ENCODE measurements at regions not wholly inside any gene's neighbourhood (a gene's known extent, or its start where the extent isn't known, plus 50 kb on each side); places are given as distances from the start of the nearest gene placed in this dataset.

DNA sequence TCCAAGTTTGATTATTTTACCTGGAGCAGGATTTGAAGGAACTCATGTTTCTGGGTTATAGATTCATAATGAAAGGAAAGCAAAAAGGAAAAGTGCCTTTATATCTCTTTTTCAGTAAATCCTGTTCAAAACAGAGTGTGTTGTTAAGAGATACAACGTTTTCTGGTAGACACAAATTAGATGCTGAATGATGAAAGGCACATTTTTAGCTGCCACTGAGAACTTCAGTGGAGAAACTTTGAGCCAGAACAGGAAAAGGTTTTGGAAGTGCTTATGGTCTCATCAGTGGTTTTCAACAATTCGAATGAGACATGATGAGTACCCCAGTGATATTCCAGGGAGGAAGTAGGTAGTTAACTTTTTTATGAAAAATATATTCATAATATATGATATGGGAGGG is 338.0 kb upstream of the C1orf87 start:
- H3K4me3 ChIP-seq (ENCODE audit: low read depth, low read length) = no peak overlapping the region
- CTCF ChIA-PET = no interaction called here
- DNase-seq (ENCODE audit: low read depth, low spot score) = no peak
- POLR2A ChIA-PET = no interaction called here
- TF ChIP-seq, protein P1, sequence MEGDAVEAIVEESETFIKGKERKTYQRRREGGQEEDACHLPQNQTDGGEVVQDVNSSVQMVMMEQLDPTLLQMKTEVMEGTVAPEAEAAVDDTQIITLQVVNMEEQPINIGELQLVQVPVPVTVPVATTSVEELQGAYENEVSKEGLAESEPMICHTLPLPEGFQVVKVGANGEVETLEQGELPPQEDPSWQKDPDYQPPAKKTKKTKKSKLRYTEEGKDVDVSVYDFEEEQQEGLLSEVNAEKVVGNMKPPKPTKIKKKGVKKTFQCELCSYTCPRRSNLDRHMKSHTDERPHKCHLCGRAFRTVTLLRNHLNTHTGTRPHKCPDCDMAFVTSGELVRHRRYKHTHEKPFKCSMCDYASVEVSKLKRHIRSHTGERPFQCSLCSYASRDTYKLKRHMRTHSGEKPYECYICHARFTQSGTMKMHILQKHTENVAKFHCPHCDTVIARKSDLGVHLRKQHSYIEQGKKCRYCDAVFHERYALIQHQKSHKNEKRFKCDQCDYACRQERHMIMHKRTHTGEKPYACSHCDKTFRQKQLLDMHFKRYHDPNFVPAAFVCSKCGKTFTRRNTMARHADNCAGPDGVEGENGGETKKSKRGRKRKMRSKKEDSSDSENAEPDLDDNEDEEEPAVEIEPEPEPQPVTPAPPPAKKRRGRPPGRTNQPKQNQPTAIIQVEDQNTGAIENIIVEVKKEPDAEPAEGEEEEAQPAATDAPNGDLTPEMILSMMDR (IDR thresholded peaks at IDR 0.05; ENCODE audit: insufficient read depth, low read length, missing control alignments) = no peak

DNA sequence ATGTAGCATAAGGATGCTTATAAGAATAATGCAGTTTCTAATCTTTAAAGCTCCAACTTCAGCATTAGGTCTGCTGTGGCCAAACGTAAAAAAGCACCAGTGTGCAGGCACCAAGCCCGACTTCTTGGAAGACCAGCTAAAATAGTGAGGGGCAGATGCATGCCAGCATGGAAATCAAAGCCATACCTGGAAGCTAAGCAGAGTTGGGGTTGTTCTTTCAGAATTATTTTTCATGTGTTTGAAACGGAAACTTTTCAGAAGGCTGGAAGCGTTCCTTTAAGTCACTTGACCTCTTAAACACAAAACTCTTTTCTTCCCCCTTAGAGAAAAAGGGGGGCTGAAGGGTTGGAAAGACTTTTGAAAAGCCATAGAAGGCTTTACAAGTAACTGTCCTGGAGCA is 329.2 kb upstream of the C1orf87 start:
- no peak overlapping the region for H3K4me3 ChIP-seq (ENCODE audit: low read depth, low read length)
- CTCF ChIA-PET = no interaction called here
- TF ChIP-seq, protein P1 (IDR thresholded peaks at IDR 0.05; ENCODE audit: insufficient read depth, low read length, missing control alignments) = no peak
- no peak for DNase-seq (ENCODE audit: low read depth, low spot score)
- POLR2A ChIA-PET = no interaction called here

DNA sequence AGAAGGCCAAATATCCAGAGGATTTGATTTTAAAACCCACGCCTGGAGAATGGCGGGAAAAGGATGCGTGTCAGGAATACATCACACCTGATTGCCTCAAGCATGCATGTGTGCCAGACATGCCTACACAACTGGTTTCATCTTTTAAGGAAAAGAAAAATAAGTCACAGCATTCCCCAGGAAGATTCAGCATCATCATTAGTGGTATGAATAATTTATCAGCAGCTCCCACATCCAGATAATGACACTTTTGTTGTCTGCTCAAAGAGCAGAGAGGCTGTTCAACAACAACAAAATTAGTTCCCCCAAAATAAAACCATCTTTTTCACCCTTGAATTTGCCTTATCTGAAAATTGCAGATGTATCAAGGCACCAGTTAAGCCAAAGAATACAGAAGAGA is 328.6 kb upstream of the C1orf87 start:
- ChIA-PET POLR2A (no interaction called here), CTCF (no interaction called here)
- DNase-seq (ENCODE audit: low read depth, low spot score) = no peak

GRCh38 chr1:60394436-60394835 is 320.9 kb upstream of the C1orf87 start:
- DNase-seq (ENCODE audit: low read depth, low spot score) = no peak
- POLR2A ChIA-PET = no interaction called here
- TF ChIP-seq, protein P1 (IDR thresholded peaks at IDR 0.05; ENCODE audit: insufficient read depth, low read length, missing control alignments) = no peak
- no peak overlapping the region for H3K4me3 ChIP-seq (ENCODE audit: low read depth, low read length)
- CTCF ChIA-PET = no interaction called here

More for the DNA sequence above, 328.6 kb upstream of the C1orf87 start:
- TF ChIP-seq, protein P1 (IDR thresholded peaks at IDR 0.05; ENCODE audit: insufficient read depth, low read length, missing control alignments) = no peak
- H3K4me3 ChIP-seq (ENCODE audit: low read depth, low read length) = no peak overlapping the region

GRCh38 chr1:60390593-60391282 is 317.2 kb upstream of the C1orf87 start:
- DNase-seq (ENCODE audit: low read depth, low spot score) = no peak
- TF ChIP-seq, protein P1 (IDR thresholded peaks at IDR 0.05; ENCODE audit: insufficient read depth, low read length, missing control alignments) = no peak
- no peak overlapping the region for H3K4me3 ChIP-seq (ENCODE audit: low read depth, low read length)
- ChIA-PET CTCF (no interaction called here), POLR2A (no interaction called here)

DNA sequence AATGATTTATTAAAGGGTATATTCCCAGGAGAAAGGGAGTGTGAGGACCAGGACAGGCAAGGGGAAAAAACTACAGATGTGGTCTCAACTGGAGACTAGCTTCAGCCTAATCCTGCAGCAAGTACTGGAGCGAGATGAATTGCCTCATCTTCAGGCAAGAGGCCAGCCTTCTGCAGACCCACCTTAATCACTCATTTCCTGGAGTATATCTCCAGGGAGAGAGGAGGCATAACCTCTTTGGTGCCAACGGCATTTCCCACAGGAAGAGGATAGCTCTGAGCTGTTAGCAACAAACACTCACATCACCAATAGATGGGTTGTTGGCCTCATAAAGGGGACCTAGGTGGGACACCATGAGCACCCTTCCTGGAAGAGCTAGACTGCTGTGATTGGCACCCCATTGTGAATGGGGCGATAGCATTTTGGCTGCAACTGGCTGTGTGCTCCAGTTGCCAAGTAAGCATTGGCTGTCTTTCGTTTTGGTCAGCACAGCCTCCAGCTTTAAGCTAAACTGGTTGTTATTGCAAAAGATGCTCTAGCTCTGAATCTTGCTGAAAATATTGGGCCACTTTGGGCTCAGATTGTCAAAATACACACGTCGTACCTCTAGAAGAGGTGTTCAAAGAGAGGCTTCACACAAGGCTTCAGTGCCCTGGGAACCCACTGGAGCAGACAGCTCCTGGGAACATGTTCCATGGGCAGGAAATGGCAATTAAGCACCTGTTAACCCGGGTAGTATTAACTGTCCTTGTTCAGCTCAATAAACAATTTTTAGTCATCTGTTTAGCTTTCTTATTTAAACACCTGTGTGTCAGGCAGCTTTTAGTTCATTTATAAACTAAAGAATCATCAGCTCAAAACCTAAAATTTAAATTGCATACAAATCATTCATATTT is 314.8 kb upstream of the C1orf87 start:
- ChIA-PET CTCF (no interaction called here), POLR2A (no interaction called here)
- TF ChIP-seq, protein P1 (IDR thresholded peaks at IDR 0.05; ENCODE audit: insufficient read depth, low read length, missing control alignments) = no peak
- H3K4me3 ChIP-seq (ENCODE audit: low read depth, low read length) = no peak overlapping the region
- no peak for DNase-seq (ENCODE audit: low read depth, low spot score)
